ENCODE measurements at regions not wholly inside any gene's neighbourhood (a gene's known extent, or its start where the extent isn't known, plus 50 kb on each side); places are given as distances from the start of the nearest gene placed in this dataset.

- no peak for DNase-seq
Observed at GRCh38 chr1:219521325-219521724, 91.6 kb downstream of the ZC3H11B start.

DNA sequence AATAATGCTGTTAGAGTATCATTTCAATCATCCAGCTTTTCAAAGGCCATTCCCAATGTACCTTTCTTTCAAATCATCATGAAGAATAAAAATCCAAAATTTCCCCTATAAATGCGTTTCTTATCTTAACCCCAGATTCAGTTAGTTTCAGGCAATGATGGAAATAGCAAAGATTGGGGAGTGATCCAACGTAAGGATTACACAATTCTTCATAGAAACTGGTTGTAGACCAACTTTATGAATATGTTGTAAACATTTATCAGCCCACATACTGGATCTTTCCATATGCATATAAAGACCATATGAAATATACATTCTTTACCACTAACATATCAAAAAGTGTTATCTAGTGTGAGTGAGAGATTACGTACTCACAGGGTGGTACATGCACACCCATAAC, 92.7 kb downstream of the ZC3H11B start:
- DNase-seq = no peak

DNA sequence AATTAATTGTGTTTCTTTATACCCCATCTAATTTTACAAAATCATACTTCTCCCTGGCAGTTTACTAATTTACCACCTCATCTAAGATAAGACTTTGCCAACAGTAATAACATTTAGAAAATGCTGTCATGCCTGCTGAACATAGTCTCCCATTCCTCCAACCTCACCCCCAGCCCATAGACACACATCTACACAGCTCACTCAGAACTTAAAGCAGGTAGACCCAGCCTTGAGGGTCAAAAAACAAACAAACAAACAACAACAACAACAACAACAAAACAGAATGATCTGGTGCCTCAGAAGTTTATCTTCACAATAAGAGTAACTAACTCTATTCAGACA, 94.0 kb downstream of the ZC3H11B start:
- no peak for DNase-seq

DNA sequence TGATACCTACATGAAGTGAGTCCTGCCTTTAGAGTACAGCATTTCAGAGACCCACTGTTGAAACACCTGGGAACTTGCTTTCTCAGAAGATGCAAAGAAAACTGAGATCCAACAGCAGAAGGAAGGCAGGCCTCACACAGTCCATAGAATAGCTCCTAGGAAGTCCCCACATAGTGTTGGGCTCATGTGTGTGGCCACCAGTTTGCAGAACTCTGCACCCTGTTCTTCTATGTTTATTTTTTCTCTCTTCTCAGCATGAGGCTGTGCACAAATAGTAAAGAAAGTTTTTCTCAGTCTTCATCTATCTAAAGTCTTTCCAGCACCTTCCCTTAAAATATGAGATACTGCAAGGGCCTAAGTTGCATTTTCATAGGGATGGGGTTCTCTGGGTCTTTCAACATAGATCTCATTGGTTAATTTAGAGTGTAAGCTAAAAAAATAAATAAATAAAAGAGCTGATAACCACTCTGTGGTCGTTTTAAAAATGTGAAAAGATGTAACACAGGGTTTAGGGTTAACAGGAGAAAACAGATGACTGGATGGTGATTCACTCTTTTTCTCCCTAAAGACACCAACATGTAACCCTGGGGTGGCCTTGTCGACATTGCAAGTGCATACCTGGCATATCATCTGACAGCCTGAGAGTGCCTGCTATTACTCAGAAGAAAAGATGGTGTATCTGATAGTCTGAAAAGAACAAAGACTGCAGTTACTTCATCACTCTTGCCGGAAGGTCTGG, 94.6 kb downstream of the ZC3H11B start:
- DNase-seq = no peak

- DNase-seq = no peak
Observed at GRCh38 chr1:219517031-219517430, 95.9 kb downstream of the ZC3H11B start.

- no peak for DNase-seq
Observed at GRCh38 chr1:219514728-219515127, 98.2 kb downstream of the ZC3H11B start.

GRCh38 chr1:219507437-219507836, 105.5 kb downstream of the ZC3H11B start:
- DNase-seq = no peak

DNA sequence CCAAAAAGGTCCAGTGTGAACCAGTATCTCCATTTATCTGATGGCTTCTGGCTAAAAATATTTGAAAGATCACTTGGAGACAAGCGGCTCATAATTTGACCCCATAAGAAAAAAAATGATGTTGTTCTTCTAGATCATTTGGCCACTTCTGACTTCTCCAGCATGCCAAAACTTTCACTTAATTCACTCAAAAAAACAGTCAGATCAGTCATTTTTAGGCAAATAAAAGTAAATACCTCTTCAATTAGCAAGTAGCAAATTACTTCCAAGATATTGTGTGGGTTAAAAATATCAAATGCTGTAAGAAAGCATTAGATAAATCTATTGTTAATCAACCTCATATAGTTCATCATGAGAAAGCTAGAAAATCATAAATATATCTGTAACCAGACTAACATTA, 106.0 kb downstream of the ZC3H11B start:
- no peak for DNase-seq

- DNase-seq = no peak
Observed at GRCh38 chr1:219506473-219506899, 106.4 kb downstream of the ZC3H11B start.

- DNase-seq = no peak
Observed at GRCh38 chr1:219505886-219506285, 107.0 kb downstream of the ZC3H11B start.

DNA sequence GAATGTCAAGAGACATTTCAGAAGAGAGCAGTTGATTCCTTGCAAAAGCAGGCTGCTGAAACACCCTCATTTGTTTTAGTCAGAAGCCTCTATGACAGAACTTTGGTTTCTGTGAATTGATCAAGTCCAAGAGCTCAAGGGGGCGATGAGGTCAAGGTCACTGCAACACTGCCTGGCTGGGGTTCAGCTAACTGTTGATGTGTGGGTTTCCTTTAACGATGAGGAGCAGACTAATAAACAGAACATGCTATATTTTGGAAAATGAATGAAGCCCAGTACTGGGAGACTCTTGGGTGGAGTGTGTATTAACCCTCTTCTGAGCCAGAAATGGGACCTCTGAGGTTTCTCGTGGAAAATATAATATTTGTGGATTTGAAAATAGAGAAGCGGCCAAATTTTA, 109.3 kb downstream of the ZC3H11B start:
- no peak for DNase-seq

- DNase-seq = no peak
Observed at GRCh38 chr1:219500327-219500897, 112.5 kb downstream of the ZC3H11B start.

GRCh38 chr1:219498666-219499065, 114.2 kb downstream of the ZC3H11B start:
- no peak for DNase-seq

DNA sequence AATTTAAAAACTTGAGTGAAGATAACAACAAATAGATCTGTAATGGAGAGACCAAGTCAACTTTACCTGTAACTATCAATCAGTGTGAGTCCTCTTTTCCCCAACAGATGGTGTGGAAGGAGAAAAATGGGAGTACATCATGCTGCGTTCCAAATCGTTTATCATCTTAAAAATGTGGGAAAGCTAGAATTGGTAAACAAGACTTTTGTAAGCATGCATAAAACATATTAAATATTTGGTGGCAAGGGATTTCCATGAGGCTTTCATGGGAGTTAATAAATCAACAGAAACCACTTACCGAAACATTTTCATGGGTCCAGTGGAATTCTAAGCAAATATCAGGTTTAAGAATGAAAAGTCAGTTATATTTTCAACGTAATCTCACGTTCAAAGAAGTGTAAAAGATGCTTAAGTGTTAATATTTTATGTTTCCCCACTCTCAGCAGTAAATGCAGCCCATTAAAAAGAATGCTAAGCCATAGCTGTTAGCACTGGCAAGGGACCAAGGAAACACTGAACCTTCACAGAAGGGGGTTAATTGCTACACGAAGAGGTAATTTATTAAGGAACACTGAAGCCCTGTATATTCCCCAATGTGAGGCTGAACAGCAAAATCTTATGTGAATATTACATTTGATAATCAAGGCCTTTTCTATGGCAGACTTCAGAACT, 117.0 kb downstream of the ZC3H11B start:
- DNase-seq = no peak

DNA sequence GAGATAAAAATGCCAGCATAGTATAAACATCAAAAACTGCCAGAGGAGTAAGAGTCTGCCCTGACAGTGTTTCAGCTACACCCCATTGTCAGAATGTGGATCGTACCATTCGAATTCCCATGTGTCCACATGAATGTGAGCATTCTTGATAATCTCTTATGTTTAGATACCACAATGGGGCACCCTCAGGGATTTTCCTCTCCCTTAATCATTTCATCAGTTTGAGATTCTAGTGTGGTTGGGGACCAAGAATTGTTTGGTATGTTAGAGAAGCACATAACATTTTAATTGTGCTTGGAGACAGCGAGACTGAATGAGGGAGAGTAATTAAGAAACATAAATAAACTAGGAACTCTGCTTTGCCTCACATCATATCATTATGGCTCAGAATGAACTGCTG, 120.2 kb downstream of the ZC3H11B start:
- no peak for DNase-seq

- no peak for DNase-seq
Observed at GRCh38 chr1:219490566-219490965, 122.3 kb downstream of the ZC3H11B start.

GRCh38 chr1:219489636-219490035, 123.3 kb downstream of the ZC3H11B start:
- no peak for DNase-seq

DNA sequence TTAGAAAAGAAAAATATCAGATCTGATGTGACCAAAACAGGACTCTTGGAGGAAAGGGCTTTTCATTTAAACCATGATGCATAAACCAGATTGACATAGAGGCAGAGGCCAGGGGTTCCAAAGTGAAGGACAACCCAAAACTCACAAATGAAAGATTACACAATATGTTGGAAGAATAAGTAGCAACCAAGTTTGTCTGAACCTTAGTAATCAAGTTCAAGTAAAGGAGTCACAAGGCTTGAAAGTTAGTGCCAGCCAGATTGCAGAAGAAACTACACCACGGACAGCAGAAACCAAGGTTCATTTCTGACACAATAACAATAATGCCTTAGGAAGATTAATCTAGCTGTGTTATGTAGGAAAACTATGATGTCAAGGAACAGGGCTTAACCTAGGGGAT, 124.6 kb downstream of the ZC3H11B start:
- no peak for DNase-seq

GRCh38 chr1:219483530-219483929, 129.4 kb downstream of the ZC3H11B start:
- no peak for DNase-seq

- DNase-seq = no peak
Observed at GRCh38 chr1:219480011-219480410, 132.9 kb downstream of the ZC3H11B start.

DNA sequence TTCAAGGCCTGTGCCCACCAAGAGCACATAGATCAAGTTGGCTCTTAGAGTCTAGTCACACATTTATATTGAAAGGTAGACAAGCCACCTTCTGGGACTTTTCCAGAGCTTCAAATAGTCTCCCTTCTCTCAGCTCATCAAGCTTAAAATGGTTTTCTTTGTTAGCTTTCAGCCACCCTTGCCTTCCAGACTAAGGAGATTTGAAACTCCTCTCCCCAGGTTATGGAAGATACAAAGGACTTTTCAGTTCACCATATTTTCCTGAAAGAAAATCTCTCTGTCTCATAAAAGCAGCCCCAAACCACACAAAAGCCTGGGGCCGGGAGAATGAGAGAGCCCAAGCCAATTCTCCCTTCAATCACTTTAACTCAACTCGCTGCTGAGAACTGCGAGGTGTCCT, 134.1 kb downstream of the ZC3H11B start:
- no peak for DNase-seq

DNA sequence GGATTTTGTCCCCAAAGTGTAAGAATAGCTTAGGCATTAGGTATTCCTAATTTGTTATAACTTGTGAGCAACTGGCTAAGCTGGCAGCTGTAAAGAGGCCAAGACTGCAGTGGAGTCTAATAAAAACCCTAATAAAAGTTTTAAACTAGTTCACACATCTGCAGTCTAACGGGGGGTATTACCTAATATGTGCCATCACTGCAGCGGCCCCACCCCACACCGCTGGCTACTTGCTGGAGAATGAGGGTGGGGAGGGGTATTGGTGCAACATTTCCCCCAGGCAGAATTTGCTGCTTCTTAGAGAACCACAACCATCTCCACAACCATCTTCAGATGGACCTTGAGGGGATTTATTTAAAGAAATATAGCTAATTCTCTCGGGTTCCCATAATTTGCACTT, 135.0 kb downstream of the ZC3H11B start:
- no peak for DNase-seq

- DNase-seq = no peak
Observed at GRCh38 chr1:219476716-219477115, 136.2 kb downstream of the ZC3H11B start.

DNA sequence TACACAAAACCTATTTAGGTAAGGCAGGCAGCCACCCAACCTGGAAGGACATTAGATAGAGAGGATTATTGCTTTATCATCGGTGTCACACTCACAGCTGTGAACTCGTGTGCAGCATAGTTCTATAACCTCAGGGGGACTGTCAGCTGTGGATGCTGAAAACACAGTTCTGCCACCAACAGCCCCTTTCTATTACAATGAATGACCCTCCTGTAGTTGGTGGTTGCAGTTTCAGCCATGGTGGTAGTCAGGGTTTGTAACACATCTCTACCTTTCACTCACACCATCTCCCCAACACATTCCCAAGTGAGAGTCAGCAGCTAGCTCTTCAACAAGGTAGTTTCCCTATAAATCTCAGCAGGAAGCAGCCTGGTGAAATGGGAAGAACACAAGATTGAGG, 136.8 kb downstream of the ZC3H11B start:
- no peak for DNase-seq

- DNase-seq = no peak
Observed at GRCh38 chr1:219472596-219472995, 140.3 kb downstream of the ZC3H11B start.

Measured in NCI-H1048 (cell line).